HEK293T (cell line): ENCODE measurements at regions not wholly inside any gene's neighbourhood (a gene's known extent, or its start where the extent isn't known, plus 50 kb on each side); places are given as distances from the start of the nearest gene placed in this dataset.

Experiments used
- ARNT ChIP-seq: fragments of 450-650 bp; IDR thresholded peaks from 2 replicates; pipeline ENCODE4 v1.6.1; 2017; ENCODE audit warnings: mild to moderate bottlenecking
- BHLHE40 ChIP-seq: fragments of 450-650 bp; IDR thresholded peaks from 2 replicates; pipeline ENCODE4 v1.6.1; 2016; ENCODE audit warnings: mild to moderate bottlenecking, moderate library complexity, borderline replicate concordance
- CTBP1 ChIP-seq: fragments of 450-650 bp; IDR thresholded peaks from 2 replicates; pipeline ENCODE4 v1.6.1; 2016; ENCODE audit warnings: borderline replicate concordance
- FOXA1 ChIP-seq: fragments of 450-650 bp; IDR thresholded peaks from 2 replicates; pipeline ENCODE4 v1.6.1; 2016; ENCODE audit warnings: mild to moderate bottlenecking
- FOXK2 ChIP-seq: fragments of 450-650 bp; IDR thresholded peaks from 2 replicates; pipeline ENCODE4 v1.6.1; 2016; ENCODE audit warnings: mild to moderate bottlenecking
- FOXM1 ChIP-seq: fragments of 450-650 bp; IDR thresholded peaks from 2 replicates; pipeline ENCODE4 v1.6.1; 2017; ENCODE audit warnings: mild to moderate bottlenecking, borderline replicate concordance
- LEF1 ChIP-seq: fragments of 450-650 bp; IDR thresholded peaks from 2 replicates; pipeline ENCODE4 v1.6.1; 2017; ENCODE audit warnings: mild to moderate bottlenecking, borderline replicate concordance
- NFRKB ChIP-seq: fragments of 450-650 bp; IDR thresholded peaks from 2 replicates; pipeline ENCODE4 v1.6.1; 2016; ENCODE audit warnings: mild to moderate bottlenecking, moderate library complexity
- SP1 ChIP-seq: fragments of 450-650 bp; IDR thresholded peaks from 2 replicates; pipeline ENCODE4 v1.6.1; 2017
- TF ChIP-seq, protein P1 (sequence below): fragments of 450-650 bp; IDR thresholded peaks from 2 replicates; pipeline ENCODE4 v1.6.1; 2016

DNA sequence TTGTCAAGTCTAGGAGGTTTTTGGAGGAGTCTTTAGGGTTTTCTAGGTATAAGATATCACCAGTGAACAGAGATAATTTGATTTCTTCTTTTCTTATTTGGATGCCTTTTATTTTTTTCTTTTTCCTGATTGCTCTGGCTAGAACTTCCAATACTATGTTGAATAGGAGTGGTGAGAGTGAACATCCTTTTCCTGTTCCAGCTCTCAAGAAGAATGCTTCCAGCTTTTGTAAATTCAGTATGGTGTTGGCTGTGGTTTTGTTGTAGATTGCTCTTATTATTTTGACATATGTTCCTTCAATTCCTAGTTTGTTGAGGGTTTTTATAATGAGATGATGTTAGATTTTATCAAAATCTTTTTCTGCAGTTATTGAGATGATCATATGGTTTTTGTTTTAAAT, 165.6 kb upstream of the WDFY3 start:
- no peak for TF ChIP-seq SP1
- no peak for TF ChIP-seq BHLHE40
- TF ChIP-seq NFRKB, result no peak
- no peak for TF ChIP-seq FOXK2
- TF ChIP-seq LEF1, result no peak
- TF ChIP-seq, protein P1, sequence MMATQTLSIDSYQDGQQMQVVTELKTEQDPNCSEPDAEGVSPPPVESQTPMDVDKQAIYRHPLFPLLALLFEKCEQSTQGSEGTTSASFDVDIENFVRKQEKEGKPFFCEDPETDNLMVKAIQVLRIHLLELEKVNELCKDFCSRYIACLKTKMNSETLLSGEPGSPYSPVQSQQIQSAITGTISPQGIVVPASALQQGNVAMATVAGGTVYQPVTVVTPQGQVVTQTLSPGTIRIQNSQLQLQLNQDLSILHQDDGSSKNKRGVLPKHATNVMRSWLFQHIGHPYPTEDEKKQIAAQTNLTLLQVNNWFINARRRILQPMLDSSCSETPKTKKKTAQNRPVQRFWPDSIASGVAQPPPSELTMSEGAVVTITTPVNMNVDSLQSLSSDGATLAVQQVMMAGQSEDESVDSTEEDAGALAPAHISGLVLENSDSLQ, result no peak
- TF ChIP-seq ARNT, result no peak
- TF ChIP-seq CTBP1, result no peak
- no peak for TF ChIP-seq FOXA1
- no peak for TF ChIP-seq FOXM1
